Esophagus squamous epithelium (tissue), 4 donors: ENCODE measurements at regions not wholly inside any gene's neighbourhood (a gene's known extent, or its start where the extent isn't known, plus 50 kb on each side); places are given as distances from the start of the nearest gene placed in this dataset.

Source experiments
- CTCF ChIP-seq, 6 experiments: fragments of 450-650 bp in 4 of 6; fragments of 200-600 bp in 2 of 6; sonication (generic) in 2 of 6; IDR thresholded peaks; one replicate each; pipeline ENCODE4 v1.5.1; 2016 to 2019; ENCODE audit warnings: antibody characterized with exemption in 6 of 6, mild to moderate bottlenecking in 4 of 6, moderate library complexity in 4 of 6
- POLR2A ChIP-seq, 4 donors: fragments of 450-650 bp; IDR thresholded peaks; one replicate each; pipeline ENCODE4 v1.6.1; 2017; ENCODE audit warnings: antibody characterized with exemption in 4 of 4, mild to moderate bottlenecking in 4 of 4, moderate library complexity in 3 of 4

GRCh38 chrX:20455001-20455400 is 188.3 kb upstream of the RPS6KA3 start:
- TF ChIP-seq CTCF (IDR thresholded peaks at IDR 0.05) (no peak), POLR2A (IDR thresholded peaks at IDR 0.05) (no peak)
